Hepatocyte (in vitro differentiated cells): ENCODE measurements at regions not wholly inside any gene's neighbourhood (a gene's known extent, or its start where the extent isn't known, plus 50 kb on each side); places are given as distances from the start of the nearest gene placed in this dataset.

Source experiments
- DNase-seq: peaks from one replicate; pipeline ENCODE4 v3.0.0-alpha.2; 2016; ENCODE audit warnings: low spot score
- H2AFZ ChIP-seq: fragments of 200-600 bp; sonication (generic); 2 replicates; pipeline ENCODE4 v1.6.0; 2016; ENCODE audit warnings: antibody characterized with exemption, mild to moderate bottlenecking
- H3K27ac ChIP-seq: fragments of 200-600 bp; sonication (generic); 2 replicates; pipeline ENCODE4 v1.5.1; 2016; ENCODE audit warnings: mild to moderate bottlenecking
- H3K27me3 ChIP-seq: fragments of 200-600 bp; sonication (generic); 2 replicates; pipeline ENCODE4 v1.6.1; 2016
- H3K36me3 ChIP-seq: fragments of 200-600 bp; sonication (generic); replicated peaks from 2 replicates; pipeline ENCODE4 v1.5.1; 2016; ENCODE audit warnings: low read depth; ENCODE audit not compliant: insufficient read depth
- H3K4me1 ChIP-seq: fragments of 200-600 bp; sonication (generic); 2 replicates; pipeline ENCODE4 v1.5.1; 2016; ENCODE audit warnings: mild to moderate bottlenecking, moderate library complexity; ENCODE audit not compliant: insufficient read depth
- H3K4me2 ChIP-seq: fragments of 200-600 bp; sonication (generic); 2 replicates; pipeline ENCODE4 v1.6.0; 2016
- H3K4me3 ChIP-seq: fragments of 200-600 bp; sonication (generic); 2 replicates; pipeline ENCODE4 v1.5.1; 2016; ENCODE audit warnings: mild to moderate bottlenecking
- H3K79me2 ChIP-seq: fragments of 200-600 bp; sonication (generic); 2 replicates; pipeline ENCODE4 v1.6.0; 2017; ENCODE audit warnings: mild to moderate bottlenecking
- H3K9me2 ChIP-seq: fragments of 200-600 bp; sonication (generic); replicated peaks from 2 replicates; pipeline ENCODE4 v1.6.0; 2017; ENCODE audit warnings: mild to moderate bottlenecking; ENCODE audit not compliant: insufficient read depth
- H3K9me3 ChIP-seq: fragments of 200-600 bp; sonication (generic); 2 replicates; pipeline ENCODE4 v1.5.1; 2016; ENCODE audit warnings: low read depth, mild to moderate bottlenecking
- H4K20me1 ChIP-seq: fragments of 200-600 bp; sonication (generic); 2 replicates; pipeline ENCODE4 v1.6.0; 2016; ENCODE audit warnings: mild to moderate bottlenecking; ENCODE audit not compliant: insufficient read depth, poor library complexity, severe bottlenecking
- EZH2 ChIP-seq: fragments of 200-600 bp; sonication (generic); IDR thresholded peaks from 2 replicates; pipeline ENCODE4 v1.6.1; 2016; ENCODE audit warnings: antibody characterized with exemption, mild to moderate bottlenecking, borderline replicate concordance
- EZH2phosphoT487 ChIP-seq: fragments of 200-600 bp; sonication (generic); IDR thresholded peaks from one replicate; pipeline ENCODE4 v1.6.1; 2018; ENCODE audit warnings: antibody characterized with exemption, mild to moderate bottlenecking, low read depth, moderate library complexity; ENCODE audit not compliant: unreplicated experiment, severe bottlenecking
- WGBS: methylation state at CpG from one replicate; pipeline ENCODE4 v1.1.6; 2016; ENCODE audit warnings: low lambda C conversion rate; ENCODE audit errors: missing lambda C conversion rate; 5-methylcytosine and 5-hydroxymethylcytosine counted together
- TF ChIP-seq, protein P1 (sequence below): fragments of 200-600 bp; sonication (generic); IDR thresholded peaks from 2 replicates; pipeline ENCODE4 v1.5.1; 2016; ENCODE audit warnings: antibody characterized with exemption, mild to moderate bottlenecking; ENCODE audit not compliant: poor library complexity

DNA sequence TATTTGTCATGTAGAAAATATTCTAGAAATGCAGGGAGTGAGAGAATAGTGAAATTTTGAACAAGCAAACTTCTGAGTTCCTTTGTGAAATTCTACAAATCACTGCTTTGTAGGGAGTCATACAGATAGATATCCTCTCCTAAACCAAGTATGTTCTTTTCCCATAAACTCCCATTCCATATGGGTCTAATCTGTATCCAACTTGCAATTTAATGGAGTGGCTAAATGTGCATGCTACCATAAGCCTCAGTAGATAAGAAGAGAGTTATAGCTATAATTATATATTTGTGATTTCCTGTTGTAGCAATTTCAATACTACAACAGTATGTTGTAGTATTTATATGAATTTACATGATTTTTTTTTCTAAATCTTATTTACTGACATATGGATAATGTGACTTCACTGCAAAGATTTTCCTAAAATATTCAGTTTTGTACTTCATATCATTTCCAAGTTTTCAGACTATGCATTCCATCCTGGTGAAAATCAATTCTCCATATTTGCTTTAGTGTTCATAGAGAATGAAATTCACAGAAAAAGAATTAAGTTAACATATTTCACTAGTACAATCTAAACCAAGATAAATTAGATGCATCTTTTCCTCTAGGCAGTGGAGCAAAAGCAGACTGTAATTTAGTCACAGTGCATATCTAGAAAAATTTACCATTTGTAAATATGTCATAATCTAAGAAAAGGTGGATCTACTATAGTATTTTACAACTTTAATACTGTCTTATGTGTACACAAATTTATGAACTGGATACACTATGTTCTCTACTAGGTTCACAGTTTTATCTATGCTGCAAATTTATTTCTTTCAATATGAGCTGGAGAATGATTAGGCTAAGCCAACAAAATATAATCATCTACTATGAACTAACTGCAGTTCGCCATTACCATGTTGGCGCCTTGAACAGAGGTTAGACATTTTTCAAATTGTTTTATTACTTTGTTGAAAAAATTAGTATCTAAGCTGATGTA is 372.9 kb upstream of the NDST3 start:
- no peaks in the 10 kb centered on the region for H3K9me3 ChIP-seq
- H3K4me1 ChIP-seq, result no peaks in the 10 kb centered on the region
- TF ChIP-seq EZH2phosphoT487 (no peak), EZH2 (no peak)
- TF ChIP-seq, protein P1, sequence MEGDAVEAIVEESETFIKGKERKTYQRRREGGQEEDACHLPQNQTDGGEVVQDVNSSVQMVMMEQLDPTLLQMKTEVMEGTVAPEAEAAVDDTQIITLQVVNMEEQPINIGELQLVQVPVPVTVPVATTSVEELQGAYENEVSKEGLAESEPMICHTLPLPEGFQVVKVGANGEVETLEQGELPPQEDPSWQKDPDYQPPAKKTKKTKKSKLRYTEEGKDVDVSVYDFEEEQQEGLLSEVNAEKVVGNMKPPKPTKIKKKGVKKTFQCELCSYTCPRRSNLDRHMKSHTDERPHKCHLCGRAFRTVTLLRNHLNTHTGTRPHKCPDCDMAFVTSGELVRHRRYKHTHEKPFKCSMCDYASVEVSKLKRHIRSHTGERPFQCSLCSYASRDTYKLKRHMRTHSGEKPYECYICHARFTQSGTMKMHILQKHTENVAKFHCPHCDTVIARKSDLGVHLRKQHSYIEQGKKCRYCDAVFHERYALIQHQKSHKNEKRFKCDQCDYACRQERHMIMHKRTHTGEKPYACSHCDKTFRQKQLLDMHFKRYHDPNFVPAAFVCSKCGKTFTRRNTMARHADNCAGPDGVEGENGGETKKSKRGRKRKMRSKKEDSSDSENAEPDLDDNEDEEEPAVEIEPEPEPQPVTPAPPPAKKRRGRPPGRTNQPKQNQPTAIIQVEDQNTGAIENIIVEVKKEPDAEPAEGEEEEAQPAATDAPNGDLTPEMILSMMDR, result no peak
- H3K79me2 ChIP-seq, result no peaks in the 10 kb centered on the region
- H3K36me3 ChIP-seq, result no peaks in the 10 kb centered on the region
- no peak overlapping the region for H2AFZ ChIP-seq
- H3K4me3 ChIP-seq, result no peak overlapping the region
- no peak overlapping the region for H3K27ac ChIP-seq
- WGBS, result 98% methylated on average over 2 of the region's 2 CpGs
- H4K20me1 ChIP-seq, result no peaks in the 10 kb centered on the region
- no peak overlapping the region for H3K4me2 ChIP-seq
- H3K9me2 ChIP-seq, result no peaks in the 10 kb centered on the region
- no peaks in the 10 kb centered on the region for H3K27me3 ChIP-seq
- DNase-seq, result no peak

DNA sequence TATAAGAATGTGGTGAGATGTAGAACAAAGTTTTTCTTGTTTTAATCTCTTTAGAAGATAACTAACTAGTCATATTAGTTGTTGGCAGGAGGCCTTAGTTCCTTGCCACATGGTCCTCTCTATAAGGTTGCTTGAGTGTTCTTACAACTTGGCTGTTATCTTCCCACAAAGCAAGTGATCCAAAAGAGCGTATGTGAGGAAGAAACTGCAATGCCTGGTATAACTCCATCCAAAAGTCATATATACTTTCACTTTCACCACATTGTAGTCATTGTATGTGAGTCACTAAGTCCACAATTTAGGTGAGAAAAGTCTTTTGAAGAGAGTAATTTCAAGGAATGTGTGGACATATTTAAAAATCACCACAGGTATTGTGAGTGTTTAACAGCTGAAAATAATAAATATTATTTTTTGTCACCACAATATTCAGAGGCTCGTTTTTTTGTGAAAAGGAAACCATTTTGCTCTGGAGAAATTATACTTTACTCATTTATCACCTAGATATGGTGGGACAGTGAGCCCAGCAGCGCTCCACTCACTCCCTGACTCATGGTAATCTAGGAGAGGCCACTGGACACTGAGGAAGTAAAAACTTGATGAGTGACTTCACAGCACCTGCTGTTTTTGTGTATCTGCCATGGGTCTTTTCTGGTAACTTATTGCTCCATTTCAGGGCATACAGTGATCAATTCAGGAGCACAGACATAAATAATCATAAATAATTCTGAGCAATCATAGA is 369.4 kb upstream of the NDST3 start:
- no peak overlapping the region for H2AFZ ChIP-seq
- H3K9me2 ChIP-seq, result no peaks in the 10 kb centered on the region
- no peak overlapping the region for H3K4me2 ChIP-seq

DNA sequence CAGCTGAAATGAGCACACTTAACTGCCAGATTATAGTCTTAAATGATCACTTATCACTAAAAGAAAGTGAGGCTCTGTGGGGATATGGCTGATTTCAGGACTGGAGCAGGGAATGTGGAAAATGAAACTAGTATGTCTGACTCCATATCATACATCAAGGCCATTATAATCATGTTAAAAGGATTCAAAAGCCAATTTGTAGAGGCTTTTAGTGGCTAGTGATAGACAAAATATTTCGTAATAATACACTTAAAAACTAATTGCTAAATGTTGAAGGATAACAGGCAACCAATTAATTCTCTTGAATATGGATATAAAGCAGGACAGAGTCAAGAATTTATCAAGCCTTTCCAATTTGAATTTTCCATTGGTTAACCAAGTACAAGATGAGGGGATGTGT is 358.1 kb upstream of the NDST3 start:
- TF ChIP-seq, protein P1, result no peak
- TF ChIP-seq EZH2phosphoT487 (no peak), EZH2 (no peak)
- Histone ChIP-seq H3K4me1 (no peaks in the 10 kb centered on the region), H3K27ac (no peak overlapping the region), H4K20me1 (no peaks in the 10 kb centered on the region), H3K9me3 (no peaks in the 10 kb centered on the region), H3K9me2 (no peaks in the 10 kb centered on the region), H3K4me3 (no peak overlapping the region), H3K79me2 (no peaks in the 10 kb centered on the region), H2AFZ (no peak overlapping the region), H3K36me3 (no peaks in the 10 kb centered on the region), H3K4me2 (no peak overlapping the region), H3K27me3 (no peaks in the 10 kb centered on the region)
- WGBS, result 45% methylated on average over 1 of the region's 1 CpG
- DNase-seq, result no peak

More for the DNA sequence above, 369.4 kb upstream of the NDST3 start:
- no peak for DNase-seq
- Histone ChIP-seq H3K9me3 (no peaks in the 10 kb centered on the region), H3K4me1 (no peaks in the 10 kb centered on the region), H3K4me3 (no peak overlapping the region), H3K27ac (no peak overlapping the region), H4K20me1 (no peaks in the 10 kb centered on the region), H3K79me2 (no peaks in the 10 kb centered on the region), H3K36me3 (no peaks in the 10 kb centered on the region), H3K27me3 (no peaks in the 10 kb centered on the region)
- 84% methylated on average over 3 of the region's 3 CpGs for WGBS
- TF ChIP-seq EZH2, result no peak
- TF ChIP-seq EZH2phosphoT487, result no peak
- TF ChIP-seq, protein P1, result no peak
